ENCODE measurements at regions not wholly inside any gene's neighbourhood (a gene's known extent, or its start where the extent isn't known, plus 50 kb on each side); places are given as distances from the start of the nearest gene placed in this dataset.

DNA sequence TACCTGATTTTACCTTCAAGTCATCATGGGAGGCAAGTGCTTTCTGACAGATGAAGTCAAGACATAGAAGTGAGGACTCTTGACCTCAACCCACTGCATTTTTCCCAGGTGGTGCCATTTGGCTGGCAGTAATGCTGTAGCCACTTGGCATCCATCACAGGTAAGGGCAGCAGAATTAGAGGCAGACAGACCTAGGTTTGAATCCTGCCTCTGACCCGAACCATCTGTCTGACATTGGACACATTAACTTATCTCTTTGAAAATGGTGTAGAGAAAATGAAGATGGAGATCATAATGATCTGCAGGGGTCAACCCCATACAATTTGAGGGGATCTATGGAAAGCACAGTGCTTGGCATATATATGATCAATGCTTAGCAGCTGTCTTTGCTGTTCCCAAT lies 505.5 kb downstream of the NPIPA7 start:
- no peak overlapping the region for H3K27ac ChIP-seq
- H3K4me3 ChIP-seq: no peak overlapping the region
- H3K9ac ChIP-seq: no peak overlapping the region
- no peaks in the 10 kb centered on the region for H3K9me3 ChIP-seq (ENCODE audit: low read depth)
- no peak overlapping the region for H3K4me2 ChIP-seq
- H3K4me1 ChIP-seq: peaks cover 16% of the 10 kb centered on the region
- H4K20me1 ChIP-seq (ENCODE audit: low read depth): no peaks in the 10 kb centered on the region
- H3K36me3 ChIP-seq: no peaks in the 10 kb centered on the region
- no peaks in the 10 kb centered on the region for H3K36me3 Mint-ChIP-seq
- no peak for DNase-seq (ENCODE audit: low spot score)
- no peaks in the 10 kb centered on the region for H3K79me2 ChIP-seq (ENCODE audit: low read depth)
- H3F3A ChIP-seq (ENCODE audit: low read depth): no peaks in the 10 kb centered on the region
- no peaks in the 10 kb centered on the region for H3K27me3 ChIP-seq
- no peaks in the 10 kb centered on the region for H3K9me3 Mint-ChIP-seq
- TF ChIP-seq EZH2 (IDR thresholded peaks at IDR 0.05) (no peak), EZH2phosphoT487 (IDR thresholded peaks at IDR 0.05) (no peak), CTCF (IDR thresholded peaks at IDR 0.05) (no peak)
- no peak overlapping the region for H3K4me3 Mint-ChIP-seq
- no peak overlapping the region for H3K27ac Mint-ChIP-seq
- peaks cover 8% of the 10 kb centered on the region for H3K27me3 Mint-ChIP-seq (ENCODE audit: insufficient read depth, low read depth)
- H3K4me1 Mint-ChIP-seq: peaks cover 23% of the 10 kb centered on the region
- no peak overlapping the region for H2AFZ ChIP-seq (replicated peaks)

DNA sequence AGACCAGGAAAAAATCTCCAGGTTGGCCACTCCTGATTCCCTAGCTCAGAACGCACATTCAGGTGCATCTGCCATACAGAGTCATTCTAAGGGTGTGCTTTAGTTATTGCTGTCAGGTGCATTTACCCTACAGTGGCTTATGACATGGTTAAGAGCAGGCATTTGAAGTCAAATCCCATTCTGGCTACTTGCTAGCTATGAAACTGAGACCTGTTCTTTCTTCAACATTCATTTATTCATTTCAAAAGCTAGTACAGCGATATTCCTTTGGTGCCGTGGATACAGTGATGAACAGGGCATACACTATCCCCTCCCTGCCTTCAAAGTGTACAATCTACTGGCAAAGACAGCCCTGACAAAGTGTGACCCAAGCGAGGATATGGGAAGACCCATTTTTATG lies 508.3 kb downstream of the NPIPA7 start:
- no peak for DNase-seq (ENCODE audit: low spot score)

DNA sequence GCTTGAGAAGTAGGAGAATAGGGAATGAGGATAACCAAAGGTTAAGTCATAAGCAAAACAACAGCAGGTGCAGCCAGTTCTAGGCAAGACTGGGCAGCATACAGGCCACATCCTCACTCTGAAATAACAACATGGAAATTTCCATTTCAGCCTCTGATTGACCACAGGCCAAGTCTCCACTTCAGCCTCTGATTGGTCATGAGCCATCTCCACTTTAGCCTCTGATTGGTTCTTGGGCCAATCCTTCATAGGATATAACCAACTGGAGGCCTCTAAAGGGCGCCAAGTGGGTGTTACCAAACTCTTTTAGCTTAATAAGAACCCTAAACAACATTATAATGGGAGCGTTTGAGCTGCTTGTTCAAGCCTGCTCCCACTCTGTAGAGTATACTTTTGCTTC lies 512.0 kb downstream of the NPIPA7 start:
- TF ChIP-seq EZH2phosphoT487 (IDR thresholded peaks at IDR 0.05): no peak
- TF ChIP-seq CTCF (IDR thresholded peaks at IDR 0.05): no peak
- TF ChIP-seq EZH2 (IDR thresholded peaks at IDR 0.05): no peak
- Histone ChIP-seq H3K27me3 (no peaks in the 10 kb centered on the region), H3K27ac (no peak overlapping the region), H2AFZ (replicated peaks) (no peak overlapping the region), H3K4me3 (no peak overlapping the region), H3K9me3 (ENCODE audit: low read depth) (no peaks in the 10 kb centered on the region), H3K4me1 (no peaks in the 10 kb centered on the region), H4K20me1 (ENCODE audit: low read depth) (no peaks in the 10 kb centered on the region), H3K79me2 (ENCODE audit: low read depth) (no peaks in the 10 kb centered on the region), H3K9ac (no peak overlapping the region), H3F3A (ENCODE audit: low read depth) (no peaks in the 10 kb centered on the region), H3K4me2 (no peak overlapping the region), H3K36me3 (no peaks in the 10 kb centered on the region)
- Mint-ChIP-seq H3K36me3 (no peaks in the 10 kb centered on the region), H3K4me3 (no peak overlapping the region), H3K9me3 (no peaks in the 10 kb centered on the region), H3K27me3 (ENCODE audit: insufficient read depth, low read depth) (peaks cover 5% of the 10 kb centered on the region), H3K4me1 (no peaks in the 10 kb centered on the region), H3K27ac (no peak overlapping the region)
- DNase-seq (ENCODE audit: low spot score): no peak

More for the DNA sequence above, 508.3 kb downstream of the NPIPA7 start:
- H3K9me3 Mint-ChIP-seq: no peaks in the 10 kb centered on the region
- TF ChIP-seq EZH2phosphoT487 (IDR thresholded peaks at IDR 0.05) (no peak), CTCF (IDR thresholded peaks at IDR 0.05) (no peak), EZH2 (IDR thresholded peaks at IDR 0.05) (no peak)
- Histone ChIP-seq H3K4me1 (no peaks in the 10 kb centered on the region), H4K20me1 (ENCODE audit: low read depth) (no peaks in the 10 kb centered on the region), H3K4me3 (no peak overlapping the region), H3F3A (ENCODE audit: low read depth) (no peaks in the 10 kb centered on the region), H3K9me3 (ENCODE audit: low read depth) (no peaks in the 10 kb centered on the region), H3K4me2 (no peak overlapping the region), H3K9ac (no peak overlapping the region), H3K27me3 (no peaks in the 10 kb centered on the region), H2AFZ (replicated peaks) (no peak overlapping the region), H3K36me3 (no peaks in the 10 kb centered on the region), H3K27ac (no peak overlapping the region), H3K79me2 (ENCODE audit: low read depth) (no peaks in the 10 kb centered on the region)
- H3K4me3 Mint-ChIP-seq: no peak overlapping the region
- peaks cover 6% of the 10 kb centered on the region for H3K27me3 Mint-ChIP-seq (ENCODE audit: insufficient read depth, low read depth)
- H3K36me3 Mint-ChIP-seq: no peaks in the 10 kb centered on the region
- H3K27ac Mint-ChIP-seq: no peak overlapping the region
- H3K4me1 Mint-ChIP-seq: no peaks in the 10 kb centered on the region

All from neural progenitor cell (in vitro differentiated cells).